ENCODE measurements at regions not wholly inside any gene's neighbourhood (a gene's known extent, or its start where the extent isn't known, plus 50 kb on each side); places are given as distances from the start of the nearest gene placed in this dataset.
"Not testable (repeated sequence)": the region's sequence is repeated elsewhere in the genome, so short reads cannot be mapped to it uniquely, and the experiment has no call there.

DNA sequence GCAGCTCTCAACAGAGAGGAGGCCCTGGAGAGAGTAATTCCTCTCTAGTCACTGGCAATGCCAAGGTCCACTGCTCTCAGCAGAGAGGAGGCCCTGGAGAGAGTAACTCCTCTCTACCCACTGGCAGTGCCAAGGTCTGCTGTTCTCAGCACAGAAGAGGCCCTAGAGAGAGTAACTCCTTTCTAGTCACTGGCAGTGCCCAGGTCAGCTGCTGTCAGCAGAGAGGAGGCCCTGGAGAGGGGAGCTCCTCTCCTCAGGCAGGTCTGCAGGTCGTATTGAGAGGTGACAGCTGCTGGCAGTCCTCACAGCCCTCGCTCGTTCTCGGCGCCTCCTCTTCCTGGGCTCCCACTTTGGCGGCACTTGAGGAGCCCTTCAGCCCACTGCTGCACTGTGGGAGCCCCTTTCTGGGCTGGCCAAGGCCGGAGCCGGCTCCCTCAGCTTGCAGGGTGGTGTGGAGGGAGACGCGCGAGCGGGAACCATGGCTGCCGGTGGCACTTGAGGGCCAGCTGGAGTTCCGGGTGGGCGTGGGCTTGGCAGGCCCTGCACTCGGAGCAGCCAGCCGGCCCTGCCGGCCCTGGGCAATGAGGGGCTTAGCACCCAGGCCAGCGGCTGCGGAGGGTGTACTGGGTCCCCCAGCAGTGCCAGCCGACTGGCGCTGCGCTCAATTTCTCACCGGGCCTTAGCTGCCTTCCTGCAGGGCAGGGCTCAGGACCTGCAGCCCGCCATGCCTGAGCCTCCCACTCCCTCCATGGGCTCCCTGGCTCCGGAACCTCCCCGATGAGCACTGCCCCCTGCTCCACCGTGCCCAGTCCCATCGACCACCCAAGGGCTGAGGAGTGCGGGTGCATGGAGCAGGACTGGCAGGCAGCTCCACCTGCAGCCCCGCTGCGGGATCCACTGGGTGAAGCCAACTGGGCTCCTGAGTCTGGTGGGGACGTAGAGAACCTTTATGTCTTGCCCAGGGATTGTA lies 642.9 kb downstream of the PRR16 start:
- TF ChIP-seq SMC3 (IDR thresholded peaks at IDR 0.05; ENCODE audit: low read depth, low read length); JUND (IDR thresholded peaks at IDR 0.05); RAD21 (IDR thresholded peaks at IDR 0.05; ENCODE audit: low read length): not testable (repeated sequence)

Data from SK-N-SH (cell line).